ENCODE measurements at regions not wholly inside any gene's neighbourhood (a gene's known extent, or its start where the extent isn't known, plus 50 kb on each side); places are given as distances from the start of the nearest gene placed in this dataset.
A peak's percentile ranks its signal among the peaks of the same experiment; 100 is the strongest.

DNA sequence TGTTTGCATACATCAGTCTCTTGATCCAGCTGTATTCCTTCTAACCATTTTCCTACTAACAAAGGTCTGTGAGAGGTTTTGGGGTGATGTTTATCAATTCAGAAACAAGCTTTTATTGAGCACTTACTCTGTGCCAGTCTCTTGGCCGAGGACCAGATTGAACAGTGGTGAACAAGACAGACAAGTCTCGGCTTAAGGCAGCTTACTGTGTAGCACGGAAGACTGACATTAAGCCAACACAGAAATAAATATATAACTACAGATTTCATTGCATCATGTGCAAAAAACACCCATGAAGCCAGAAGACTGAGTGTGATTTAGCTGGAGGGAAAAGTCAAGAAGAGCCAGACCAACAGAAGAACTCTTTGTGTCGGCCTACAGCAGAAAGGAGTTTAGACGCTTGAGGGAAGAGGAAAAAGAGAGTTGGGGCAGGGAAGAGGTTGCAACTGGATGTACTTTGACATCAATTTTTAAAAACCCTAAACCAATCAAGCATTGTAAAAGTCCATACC is 549.6 kb upstream of the CITED2 start:
- no peak for DNase-seq

DNA sequence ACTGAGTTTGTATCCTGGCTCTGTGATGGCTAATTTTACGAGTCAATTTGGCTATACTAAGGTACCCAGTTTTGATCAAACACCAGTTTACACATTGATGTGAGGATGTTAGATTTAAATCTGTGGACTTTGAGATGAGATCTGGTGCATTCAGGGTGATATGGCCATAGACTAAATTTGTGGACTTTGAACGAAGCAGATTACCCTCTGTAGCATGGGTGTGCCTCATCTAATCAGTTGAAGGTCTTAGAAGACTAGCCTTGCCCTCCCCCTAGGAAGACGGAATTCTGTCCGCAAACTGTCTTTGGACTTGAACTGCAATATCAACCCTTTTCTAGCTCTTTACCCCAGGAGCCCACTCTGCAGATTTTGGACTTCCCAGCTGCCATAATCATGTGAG is 547.8 kb upstream of the CITED2 start:
- no peak for DNase-seq

DNA sequence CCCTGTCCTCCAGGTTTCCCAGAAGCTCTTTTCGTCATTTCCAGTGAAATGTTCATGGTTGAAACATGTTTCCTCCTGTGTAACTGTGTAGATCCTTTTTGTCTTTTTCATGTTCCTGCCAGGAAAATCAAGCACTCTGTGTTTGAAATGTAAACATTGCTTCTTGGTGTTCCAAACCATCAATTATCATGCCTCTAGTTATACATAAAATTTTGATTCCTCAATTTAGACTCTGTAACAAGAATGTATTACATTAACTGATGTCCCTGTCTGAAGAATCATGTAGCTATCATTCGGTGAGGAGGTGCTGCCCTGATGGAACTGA is 546.3 kb upstream of the CITED2 start:
- no peak for DNase-seq

DNA sequence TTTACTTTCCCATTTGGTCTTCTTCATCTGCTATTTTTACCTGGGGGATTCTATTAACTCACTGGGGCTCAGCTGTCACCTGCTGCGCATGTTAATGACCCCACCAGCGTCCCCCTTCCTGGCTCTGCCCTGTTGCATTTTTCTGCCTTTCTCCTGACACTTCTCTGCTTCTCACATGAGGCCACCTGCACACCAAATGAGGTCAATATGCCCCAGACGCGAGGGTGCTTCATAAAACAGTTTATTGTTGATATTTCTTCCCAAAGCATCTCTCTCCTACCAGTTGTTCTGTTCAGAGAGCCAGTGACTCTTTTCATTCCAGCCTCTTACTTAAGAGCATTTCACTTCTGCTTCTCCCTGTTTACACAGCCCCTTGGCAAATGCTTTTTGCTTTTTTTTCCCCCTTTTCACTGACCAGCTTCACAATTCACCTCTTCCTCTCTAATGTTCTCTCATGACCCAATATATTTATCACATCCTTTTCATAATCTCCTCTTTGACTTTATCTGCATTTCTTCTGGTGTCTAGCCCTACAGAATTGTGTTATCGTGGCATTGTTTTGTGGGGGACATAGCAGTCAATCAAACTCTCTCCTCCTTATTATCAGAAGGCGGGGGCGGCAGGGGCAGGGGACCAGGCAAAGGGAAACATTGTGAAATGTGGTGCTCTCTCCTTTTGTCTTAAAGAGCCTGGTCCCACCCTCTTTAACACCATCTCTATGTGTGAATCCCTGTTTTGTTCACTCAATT is 545.8 kb upstream of the CITED2 start:
- peak in 1 of 2 experiments; percentile 11 for DNase-seq

DNA sequence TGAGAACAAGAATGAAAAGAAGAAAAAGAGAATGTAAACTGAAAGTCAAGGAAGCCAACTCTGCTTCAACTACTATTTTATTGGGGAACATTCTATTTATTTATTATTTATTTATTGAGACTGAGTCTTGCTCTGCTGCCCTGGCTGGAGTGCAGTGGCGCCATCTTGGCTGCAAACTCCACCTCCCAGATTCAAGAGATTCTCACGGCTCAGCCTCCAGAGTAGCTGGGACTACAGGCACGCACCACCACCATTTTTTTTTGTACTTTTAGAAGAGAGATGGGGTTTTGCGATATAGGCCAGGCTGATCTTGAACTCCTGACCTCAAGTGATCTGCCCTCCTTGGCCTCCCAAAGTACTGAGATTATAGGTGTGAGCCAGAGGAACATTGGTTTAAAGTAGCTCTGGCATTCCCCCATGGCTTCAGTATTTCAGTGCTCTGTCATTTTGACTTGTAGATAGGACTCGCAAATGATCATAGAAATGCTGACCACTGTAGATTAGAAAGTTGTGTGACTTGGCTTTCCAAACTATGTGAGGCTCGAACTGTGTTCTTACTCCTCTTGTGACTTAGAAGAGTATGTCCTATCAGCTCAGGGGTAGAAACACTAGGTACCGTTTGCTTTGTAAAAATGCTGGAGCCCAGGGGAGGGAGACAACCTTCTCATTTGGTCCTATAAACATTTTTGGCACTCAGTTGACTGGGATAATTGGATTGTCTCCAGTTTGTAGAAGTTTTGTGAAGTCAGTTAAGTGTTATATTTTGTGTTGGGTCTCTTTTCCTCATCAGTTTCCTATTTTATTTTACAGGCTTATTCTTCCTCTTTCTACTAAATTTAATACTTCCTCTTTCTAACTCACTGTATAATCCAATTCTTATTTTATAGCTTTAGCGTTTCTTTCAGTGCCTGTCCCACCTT is 544.9 kb upstream of the CITED2 start:
- DNase-seq = no peak

DNA sequence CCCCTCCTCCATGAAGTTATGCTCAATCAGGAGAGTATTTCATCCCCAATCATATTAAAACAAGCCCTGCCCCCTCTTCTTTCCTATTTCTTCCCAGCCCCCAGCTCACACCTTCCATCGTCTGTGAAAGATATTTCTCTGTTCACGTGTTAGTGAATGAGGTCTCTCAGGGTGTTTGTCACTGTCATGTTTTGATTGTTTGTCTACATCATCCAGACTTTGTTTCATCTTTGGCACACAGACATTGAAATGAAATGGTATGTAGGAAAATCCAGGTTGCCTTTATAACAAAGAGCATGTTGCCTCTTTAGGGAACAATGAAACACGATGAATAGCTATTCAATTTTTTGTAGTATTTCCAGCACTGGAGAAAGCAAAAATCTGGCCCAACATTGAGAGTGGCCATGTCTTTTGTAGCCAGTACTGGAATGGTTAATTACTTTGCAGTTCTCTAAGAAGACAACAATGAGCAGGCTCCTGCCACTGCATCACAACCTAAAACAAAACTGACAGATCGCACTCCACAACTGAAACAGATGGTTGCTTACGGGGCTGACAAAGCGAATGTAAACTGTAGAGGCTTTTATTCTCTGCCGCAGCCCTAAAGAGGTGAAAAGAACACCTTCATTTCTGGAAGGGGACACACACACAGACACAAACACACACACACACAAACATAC is 543.6 kb upstream of the CITED2 start:
- no peak for DNase-seq

DNA sequence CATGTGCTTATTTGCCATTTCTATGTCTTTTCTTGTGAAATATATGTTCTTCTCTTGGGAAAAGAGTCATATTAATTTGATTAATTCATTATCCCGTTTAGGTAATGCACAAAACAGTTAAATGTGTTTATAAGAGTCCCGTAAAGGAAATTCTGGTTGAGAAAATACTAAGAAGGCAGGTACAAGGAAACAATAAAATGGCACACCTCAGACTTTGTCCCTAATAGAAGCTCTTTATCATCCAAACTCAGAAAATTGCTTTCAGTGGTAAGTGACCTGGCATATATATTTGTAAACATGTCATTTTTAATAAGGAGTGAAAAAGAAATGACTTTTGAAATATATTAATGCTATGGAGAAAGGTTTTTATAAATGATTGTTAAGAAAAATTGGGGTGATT is 540.5 kb upstream of the CITED2 start:
- DNase-seq = no peak

DNA sequence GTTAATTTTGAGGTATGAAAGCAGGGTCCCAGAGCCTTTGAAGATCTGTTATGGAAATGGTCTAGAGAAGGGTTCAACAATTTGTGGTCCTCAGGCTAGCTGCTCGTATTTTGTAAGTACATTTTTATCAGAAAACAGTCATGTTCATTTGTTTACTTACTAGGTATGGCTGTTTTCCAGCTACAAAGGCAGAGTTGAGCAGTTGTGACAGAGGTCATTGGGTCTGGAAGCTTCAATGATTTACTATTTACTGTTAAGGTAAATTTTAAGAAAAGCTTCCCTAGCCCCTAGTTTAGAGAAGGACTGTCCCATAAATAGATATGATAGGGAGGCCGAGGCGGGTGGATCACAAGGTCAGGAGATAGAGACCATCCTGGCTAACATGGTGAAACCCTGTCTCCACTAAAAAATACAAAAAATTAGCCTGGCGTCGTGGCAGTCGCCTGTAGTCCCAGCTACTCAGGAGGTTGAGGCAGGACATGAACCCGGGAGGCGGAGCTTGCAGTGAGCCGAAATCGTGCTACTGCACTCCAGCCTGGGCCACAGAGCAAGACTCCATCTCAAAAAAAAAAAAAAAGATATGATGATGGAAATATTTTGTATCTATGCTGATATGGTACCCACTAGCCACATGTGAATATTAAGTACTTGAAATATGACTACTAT is 538.4 kb upstream of the CITED2 start:
- DNase-seq = no peak

DNA sequence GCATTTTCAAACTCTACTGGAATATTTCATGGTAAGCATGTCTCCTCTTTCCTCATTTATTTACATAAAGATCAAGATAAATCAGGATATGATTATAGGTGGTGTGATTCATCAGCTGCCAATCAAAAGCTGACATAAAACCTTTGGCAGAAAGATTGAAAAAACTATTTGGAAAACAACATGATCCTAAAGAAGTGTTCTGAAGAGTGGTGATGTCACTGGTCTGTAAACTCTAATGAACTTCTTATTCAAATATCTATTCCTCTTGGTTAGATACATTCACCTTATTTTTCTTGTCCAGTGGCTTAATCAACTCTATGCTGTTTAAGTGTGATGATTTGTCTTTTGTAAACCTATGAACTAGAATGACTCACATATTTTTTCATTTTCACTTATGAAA is 535.5 kb upstream of the CITED2 start:
- DNase-seq = no peak

DNA sequence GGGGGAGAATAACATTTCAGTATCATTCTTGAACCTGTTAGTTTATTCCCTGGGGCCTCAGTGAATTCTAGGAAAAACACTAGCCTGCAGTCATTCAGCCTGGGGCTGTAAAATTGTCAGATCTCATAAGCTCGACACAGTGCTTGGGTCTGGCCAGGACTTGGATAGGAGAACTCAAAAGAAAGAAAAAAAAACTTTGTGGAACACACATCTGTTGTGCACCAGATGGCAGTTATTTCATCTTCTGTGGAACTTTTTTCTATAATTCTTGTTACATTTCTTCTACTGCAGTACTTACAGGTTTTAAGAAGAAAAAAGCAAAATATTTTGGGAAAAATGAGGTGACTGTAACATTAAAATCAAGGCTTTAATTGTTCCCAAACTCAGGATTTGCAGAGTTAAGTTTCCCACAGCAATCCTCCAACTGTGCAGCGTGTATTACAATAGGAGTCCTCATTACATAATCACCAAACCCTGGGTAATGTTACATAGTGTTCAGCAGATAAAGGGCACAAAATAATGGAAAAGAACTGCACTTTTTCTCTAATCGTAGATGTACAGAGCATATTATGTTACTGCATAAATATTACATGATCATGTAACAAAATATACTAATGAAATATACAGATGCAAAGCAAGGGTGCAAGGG is 531.1 kb upstream of the CITED2 start:
- DNase-seq = no peak

DNA sequence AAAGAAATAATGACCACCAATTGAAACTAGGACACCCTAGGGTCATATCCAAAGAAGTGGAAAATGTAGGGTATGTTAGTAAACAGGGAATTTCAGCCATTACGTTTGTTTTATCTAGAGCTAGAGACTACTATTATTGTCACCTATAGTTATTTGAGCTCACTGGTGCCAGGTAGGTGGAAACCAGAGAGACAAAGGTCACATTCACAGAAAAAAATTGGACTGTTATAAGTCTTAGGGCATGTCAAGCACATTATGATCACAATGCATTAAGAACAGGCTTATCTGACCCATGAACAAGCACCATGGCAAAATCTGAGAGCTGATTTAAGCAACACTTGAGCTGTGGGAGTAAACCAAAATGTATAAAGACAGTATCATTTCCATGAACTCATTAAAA is 530.1 kb upstream of the CITED2 start:
- DNase-seq = no peak

DNA sequence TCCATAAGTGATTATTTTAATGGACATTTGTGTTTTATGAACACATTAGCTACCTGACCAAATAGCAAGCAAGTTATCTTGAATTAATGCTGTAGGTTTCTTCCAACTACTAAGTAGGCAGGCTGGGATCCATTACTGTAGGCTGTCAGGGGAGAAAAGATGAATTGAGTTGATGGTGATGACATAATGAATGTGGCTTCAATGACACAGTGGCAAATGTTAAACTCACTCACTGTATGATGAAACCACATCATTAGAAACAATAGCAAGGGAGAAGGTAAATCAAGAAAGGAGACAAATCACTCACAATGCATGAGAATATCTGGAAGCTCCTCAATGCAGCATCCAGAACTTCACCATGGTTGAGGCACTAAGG is 529.7 kb upstream of the CITED2 start:
- DNase-seq = no peak

DNA sequence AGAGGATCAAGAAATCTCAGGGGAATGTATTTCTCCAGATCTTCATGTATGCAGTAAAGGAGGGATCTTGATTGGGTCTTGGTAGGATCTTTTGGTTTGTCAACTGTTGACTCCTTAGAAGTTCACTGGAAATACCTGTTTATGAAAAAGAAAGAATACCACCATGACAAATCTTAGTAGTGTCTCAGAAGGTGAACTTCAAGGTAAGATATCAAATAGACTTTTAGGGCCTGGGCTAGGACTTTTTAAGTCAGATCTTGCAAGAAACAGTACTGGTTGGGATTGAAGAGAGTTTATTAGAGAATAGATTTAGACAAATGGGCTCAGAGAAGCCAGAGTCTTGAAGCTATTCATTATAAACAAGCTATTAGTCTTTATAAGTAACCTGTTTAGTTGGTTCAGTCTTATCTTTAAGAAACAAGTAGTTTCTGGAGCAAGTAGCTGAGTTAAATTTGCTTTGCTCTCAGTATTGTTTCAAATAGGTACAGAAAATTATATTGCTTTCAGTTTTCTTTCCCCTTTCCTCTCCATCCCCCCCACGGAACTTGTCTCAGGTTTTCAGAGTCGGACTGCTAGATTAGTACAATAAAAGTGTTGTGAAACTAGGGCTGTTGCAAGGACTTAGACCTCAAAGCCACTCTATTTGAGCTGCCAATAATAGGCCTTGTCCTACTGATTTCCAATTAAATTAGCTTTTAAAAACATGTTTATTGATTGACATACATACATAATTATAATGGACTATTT is 529.1 kb upstream of the CITED2 start:
- DNase-seq = no peak

DNA sequence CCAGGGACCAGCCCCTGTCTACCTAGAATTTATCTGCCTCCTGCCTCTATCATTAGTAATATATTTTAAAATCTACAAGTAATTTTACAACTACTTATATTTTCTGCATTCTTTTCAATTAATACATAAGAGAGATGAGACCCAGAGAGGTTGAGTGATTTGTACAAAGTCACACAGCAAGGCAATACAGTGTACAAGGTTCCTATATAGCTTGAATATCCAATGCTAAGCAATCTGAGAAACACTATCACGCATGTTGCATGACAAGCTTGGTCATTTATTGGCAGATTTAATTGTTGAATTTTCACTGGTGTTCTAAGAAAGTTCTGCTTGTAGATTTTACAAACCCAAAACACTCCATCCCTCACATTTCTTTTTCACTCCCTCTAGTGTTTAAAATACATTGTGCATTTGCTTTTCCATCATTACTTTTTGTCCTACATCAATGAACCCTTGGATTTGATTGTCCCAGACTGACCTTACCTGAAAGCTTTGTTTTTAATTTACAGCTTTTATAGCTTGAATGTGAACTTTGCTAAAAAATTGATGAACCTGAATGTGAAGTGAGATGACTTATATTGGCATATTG is 520.9 kb upstream of the CITED2 start:
- no peak for DNase-seq

DNA sequence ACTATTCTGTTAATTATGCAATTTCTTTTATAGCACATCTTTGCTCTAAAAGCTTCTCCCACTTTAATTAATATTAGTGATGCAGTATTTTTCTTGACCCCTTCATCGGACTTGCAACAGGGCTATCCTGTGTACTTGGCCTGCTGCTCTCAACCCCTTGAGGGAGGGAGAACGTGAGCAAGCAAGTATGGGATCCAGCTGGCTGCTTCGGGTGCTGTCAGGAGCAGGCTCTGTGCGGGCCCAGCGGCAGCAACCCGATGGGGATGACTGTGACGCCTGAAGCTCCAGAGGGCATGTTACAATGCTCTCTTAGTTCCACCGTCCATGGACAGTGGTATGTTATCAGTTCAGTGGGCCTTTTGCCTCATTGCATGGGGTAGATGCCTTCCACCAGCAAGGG is 519.8 kb upstream of the CITED2 start:
- no peak for DNase-seq

DNA sequence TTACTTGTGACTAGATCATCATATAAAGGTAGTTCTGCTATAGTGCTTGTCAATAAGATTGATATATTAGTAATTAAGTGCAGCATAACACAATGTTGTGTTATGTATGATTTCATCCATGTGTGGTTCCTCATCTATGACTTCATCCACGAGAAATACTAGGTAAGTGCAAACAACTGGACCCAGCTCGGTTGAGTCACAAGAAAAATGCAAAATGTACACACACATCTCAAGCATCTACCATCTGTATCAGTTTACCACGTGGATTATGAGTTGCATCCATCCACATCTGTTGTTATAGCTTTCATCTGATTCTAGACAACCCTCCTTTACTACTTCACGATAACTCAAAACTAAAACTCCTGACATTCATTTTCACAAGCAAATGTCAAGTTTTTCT is 517.0 kb upstream of the CITED2 start:
- no peak for DNase-seq

DNA sequence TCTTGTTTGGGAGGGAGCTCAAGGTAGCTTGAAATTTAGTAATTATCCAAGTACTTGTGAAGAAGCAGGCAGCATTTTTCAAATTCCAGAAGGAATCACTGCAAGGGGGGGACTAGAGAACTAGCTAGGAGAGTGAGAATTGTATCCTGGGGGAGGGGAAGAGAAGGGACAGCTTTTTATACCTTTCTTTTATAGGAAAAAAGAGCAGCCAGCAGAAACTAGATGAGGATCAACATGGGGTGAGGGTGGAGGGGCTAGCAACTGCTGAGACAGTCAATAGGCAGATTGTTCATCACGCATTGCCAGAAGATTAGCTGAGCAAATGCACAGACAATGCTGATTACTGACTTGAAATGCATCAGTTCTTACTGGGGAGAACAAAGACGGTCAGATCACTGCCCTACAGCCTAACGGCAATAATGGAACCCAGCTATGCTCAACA is 514.3 kb upstream of the CITED2 start:
- DNase-seq = no peak

DNA sequence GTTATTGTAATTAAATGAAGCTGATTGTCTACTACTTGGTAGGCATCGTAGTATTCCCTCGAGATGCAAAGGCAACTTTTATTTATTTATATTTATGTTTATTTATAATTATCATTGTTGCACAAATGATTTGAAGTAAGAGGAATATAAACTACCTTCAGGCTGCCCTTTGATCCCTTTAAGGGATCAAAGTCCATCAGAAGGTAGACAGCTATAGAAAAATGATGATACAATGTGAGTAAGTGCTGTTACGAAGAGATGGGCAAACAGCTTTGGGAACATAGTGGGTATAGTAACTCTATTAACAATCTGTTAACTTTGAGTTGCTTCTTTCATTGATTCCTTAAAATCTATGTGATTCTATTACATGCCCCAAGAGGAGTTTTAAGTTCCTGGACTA is 512.8 kb upstream of the CITED2 start:
- no peak for DNase-seq

DNA sequence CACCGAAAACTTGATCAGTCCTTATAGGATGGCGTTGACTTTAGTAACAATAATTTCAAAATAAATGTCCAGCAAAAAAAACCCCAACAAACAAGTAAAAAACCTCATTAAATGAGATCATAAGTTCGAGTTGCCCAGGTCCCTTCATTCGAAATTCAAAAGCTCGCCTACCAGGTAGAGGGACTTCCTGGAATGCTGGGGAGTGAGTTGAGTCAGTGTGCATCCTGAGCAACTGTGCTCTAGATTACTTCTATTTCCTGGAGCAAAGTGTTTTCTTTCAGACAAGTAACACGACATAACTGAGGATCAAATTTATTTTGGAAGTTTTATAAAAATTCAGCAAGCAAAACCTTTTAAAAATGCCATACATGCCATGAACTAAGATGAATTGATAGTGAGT is 511.9 kb upstream of the CITED2 start:
- DNase-seq = no peak

DNA sequence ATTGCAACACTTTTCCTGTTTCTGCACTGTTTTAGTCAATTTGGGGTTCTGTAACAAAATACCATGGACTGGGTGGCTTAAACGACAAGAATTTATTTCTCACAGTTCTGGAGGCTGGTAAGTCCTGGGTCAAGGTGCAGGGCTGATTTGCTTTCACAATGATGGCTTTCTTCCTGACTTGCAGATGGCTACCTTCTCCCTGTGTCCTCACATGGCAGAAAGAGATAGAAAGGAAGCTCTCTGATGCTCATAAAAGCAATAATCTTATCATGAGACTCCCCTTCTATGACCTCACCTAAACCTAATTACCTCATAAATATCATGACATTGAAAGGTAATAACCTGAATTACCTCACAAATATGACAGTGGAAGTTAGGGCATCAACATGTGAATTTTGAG is 511.5 kb upstream of the CITED2 start:
- DNase-seq = no peak

DNA sequence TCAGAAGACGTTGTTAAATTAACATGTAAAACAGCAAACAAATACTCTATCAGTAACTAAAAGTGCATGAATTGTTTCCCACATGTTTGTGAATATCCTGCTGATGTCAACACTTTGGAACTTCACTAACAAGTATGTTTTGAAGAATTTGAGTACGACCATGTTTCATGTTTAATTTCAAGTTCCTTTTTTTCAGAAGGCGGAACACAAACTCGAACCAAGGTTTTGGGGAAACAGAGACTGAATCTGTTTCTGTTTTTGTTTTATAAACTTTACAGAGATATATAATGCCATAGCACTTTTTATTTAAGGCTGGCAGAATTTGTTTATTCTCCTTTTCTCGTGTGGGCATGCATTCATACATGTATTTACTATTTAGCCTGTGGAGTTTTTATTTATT is 509.3 kb upstream of the CITED2 start:
- DNase-seq = no peak

Data from SHP77 (cell line).